ENCODE measurements at regions not wholly inside any gene's neighbourhood (a gene's known extent, or its start where the extent isn't known, plus 50 kb on each side); places are given as distances from the start of the nearest gene placed in this dataset.

DNA sequence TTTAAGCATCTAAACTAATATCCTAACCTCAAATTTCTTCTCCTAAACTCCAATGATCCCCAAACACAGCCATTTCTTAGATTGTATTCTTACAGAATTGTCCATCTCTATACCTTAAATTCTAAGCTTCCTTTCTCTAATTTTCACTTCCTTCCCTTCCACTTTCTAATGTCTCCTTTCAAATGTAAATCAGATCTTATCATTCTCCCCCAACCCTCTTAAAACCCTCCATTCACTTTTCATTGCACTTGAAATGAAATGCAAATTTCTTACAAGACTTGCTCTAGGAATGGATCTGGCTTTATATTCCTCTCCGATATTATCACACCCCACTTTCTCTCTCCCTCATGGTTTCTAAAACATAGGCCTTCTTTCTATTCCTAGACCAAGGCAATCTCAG lies 534.6 kb downstream of the LMO4 start:
- TF ChIP-seq, protein P1, sequence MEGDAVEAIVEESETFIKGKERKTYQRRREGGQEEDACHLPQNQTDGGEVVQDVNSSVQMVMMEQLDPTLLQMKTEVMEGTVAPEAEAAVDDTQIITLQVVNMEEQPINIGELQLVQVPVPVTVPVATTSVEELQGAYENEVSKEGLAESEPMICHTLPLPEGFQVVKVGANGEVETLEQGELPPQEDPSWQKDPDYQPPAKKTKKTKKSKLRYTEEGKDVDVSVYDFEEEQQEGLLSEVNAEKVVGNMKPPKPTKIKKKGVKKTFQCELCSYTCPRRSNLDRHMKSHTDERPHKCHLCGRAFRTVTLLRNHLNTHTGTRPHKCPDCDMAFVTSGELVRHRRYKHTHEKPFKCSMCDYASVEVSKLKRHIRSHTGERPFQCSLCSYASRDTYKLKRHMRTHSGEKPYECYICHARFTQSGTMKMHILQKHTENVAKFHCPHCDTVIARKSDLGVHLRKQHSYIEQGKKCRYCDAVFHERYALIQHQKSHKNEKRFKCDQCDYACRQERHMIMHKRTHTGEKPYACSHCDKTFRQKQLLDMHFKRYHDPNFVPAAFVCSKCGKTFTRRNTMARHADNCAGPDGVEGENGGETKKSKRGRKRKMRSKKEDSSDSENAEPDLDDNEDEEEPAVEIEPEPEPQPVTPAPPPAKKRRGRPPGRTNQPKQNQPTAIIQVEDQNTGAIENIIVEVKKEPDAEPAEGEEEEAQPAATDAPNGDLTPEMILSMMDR (IDR thresholded peaks at IDR 0.05): no peak
- no peak for TF ChIP-seq POLR2A (IDR thresholded peaks at IDR 0.05)

Data from suprapubic skin (tissue), 3 donors.